GM21717 (cell line): ENCODE measurements at regions not wholly inside any gene's neighbourhood (a gene's known extent, or its start where the extent isn't known, plus 50 kb on each side); places are given as distances from the start of the nearest gene placed in this dataset.

Experiments
- ATAC-seq: cut with Tn5 transposase; IDR thresholded peaks from one replicate; pipeline ENCODE4 v1.9.1; 2021; ENCODE audit warnings: mild to moderate bottlenecking, moderate library complexity; ENCODE audit not compliant: unreplicated experiment

- no peak for ATAC-seq
Measured at GRCh38 chr4:176504118-176504517, 184.4 kb downstream of the SPCS3 start.

- no peak for ATAC-seq
Measured at GRCh38 chr4:176507845-176508533, 188.2 kb downstream of the SPCS3 start.

- ATAC-seq = no peak
Measured at GRCh38 chr4:176508780-176509331, 189.1 kb downstream of the SPCS3 start.

GRCh38 chr4:176525576-176525975, 205.8 kb downstream of the SPCS3 start:
- ATAC-seq = no peak

- no peak for ATAC-seq
Measured at GRCh38 chr4:176526704-176527103, 206.9 kb downstream of the SPCS3 start.

- ATAC-seq = no peak
Measured at GRCh38 chr4:176529574-176529973, 209.8 kb downstream of the SPCS3 start.

- ATAC-seq = no peak
Measured at GRCh38 chr4:176533159-176533558, 213.4 kb downstream of the SPCS3 start.

GRCh38 chr4:176534566-176534965, 214.8 kb downstream of the SPCS3 start:
- ATAC-seq = no peak

- no peak for ATAC-seq
Measured at GRCh38 chr4:176538217-176538925, 218.6 kb downstream of the SPCS3 start.

GRCh38 chr4:176539091-176539784, 219.5 kb downstream of the SPCS3 start:
- ATAC-seq = no peak

GRCh38 chr4:176539785-176540175, 220.0 kb downstream of the SPCS3 start:
- ATAC-seq = no peak

- no peak for ATAC-seq
Measured at GRCh38 chr4:176540814-176541213, 221.0 kb downstream of the SPCS3 start.

GRCh38 chr4:176545872-176546271, 226.1 kb downstream of the SPCS3 start:
- no peak for ATAC-seq

GRCh38 chr4:176546975-176547374, 227.2 kb downstream of the SPCS3 start:
- no peak for ATAC-seq

- ATAC-seq = no peak
Measured at GRCh38 chr4:176548571-176548970, 228.8 kb downstream of the SPCS3 start.

- ATAC-seq = no peak
Measured at GRCh38 chr4:176549161-176549865, 229.5 kb downstream of the SPCS3 start.

GRCh38 chr4:176558661-176559060, 234.1 kb downstream of the VEGFC start:
- ATAC-seq = no peak

- ATAC-seq = no peak
Measured at GRCh38 chr4:176561368-176561767, 231.4 kb downstream of the VEGFC start.

- ATAC-seq = no peak
Measured at GRCh38 chr4:176563591-176563990, 229.1 kb downstream of the VEGFC start.

- no peak for ATAC-seq
Measured at GRCh38 chr4:176565049-176565448, 227.7 kb downstream of the VEGFC start.

GRCh38 chr4:176566769-176567168, 226.0 kb downstream of the VEGFC start:
- ATAC-seq = no peak
